Hepatocyte (in vitro differentiated cells): ENCODE measurements at regions not wholly inside any gene's neighbourhood (a gene's known extent, or its start where the extent isn't known, plus 50 kb on each side); places are given as distances from the start of the nearest gene placed in this dataset.

Experiments
- DNase-seq: peaks from one replicate; pipeline ENCODE4 v3.0.0-alpha.2; 2016; ENCODE audit warnings: low spot score
- H2AFZ ChIP-seq: fragments of 200-600 bp; sonication (generic); 2 replicates; pipeline ENCODE4 v1.6.0; 2016; ENCODE audit warnings: antibody characterized with exemption, mild to moderate bottlenecking
- H3K27ac ChIP-seq: fragments of 200-600 bp; sonication (generic); 2 replicates; pipeline ENCODE4 v1.5.1; 2016; ENCODE audit warnings: mild to moderate bottlenecking
- H3K27me3 ChIP-seq: fragments of 200-600 bp; sonication (generic); 2 replicates; pipeline ENCODE4 v1.6.1; 2016
- H3K36me3 ChIP-seq: fragments of 200-600 bp; sonication (generic); replicated peaks from 2 replicates; pipeline ENCODE4 v1.5.1; 2016; ENCODE audit warnings: low read depth; ENCODE audit not compliant: insufficient read depth
- H3K4me1 ChIP-seq: fragments of 200-600 bp; sonication (generic); 2 replicates; pipeline ENCODE4 v1.5.1; 2016; ENCODE audit warnings: mild to moderate bottlenecking, moderate library complexity; ENCODE audit not compliant: insufficient read depth
- H3K4me2 ChIP-seq: fragments of 200-600 bp; sonication (generic); 2 replicates; pipeline ENCODE4 v1.6.0; 2016
- H3K4me3 ChIP-seq: fragments of 200-600 bp; sonication (generic); 2 replicates; pipeline ENCODE4 v1.5.1; 2016; ENCODE audit warnings: mild to moderate bottlenecking
- H3K79me2 ChIP-seq: fragments of 200-600 bp; sonication (generic); 2 replicates; pipeline ENCODE4 v1.6.0; 2017; ENCODE audit warnings: mild to moderate bottlenecking
- H3K9me2 ChIP-seq: fragments of 200-600 bp; sonication (generic); replicated peaks from 2 replicates; pipeline ENCODE4 v1.6.0; 2017; ENCODE audit warnings: mild to moderate bottlenecking; ENCODE audit not compliant: insufficient read depth
- H3K9me3 ChIP-seq: fragments of 200-600 bp; sonication (generic); 2 replicates; pipeline ENCODE4 v1.5.1; 2016; ENCODE audit warnings: low read depth, mild to moderate bottlenecking
- H4K20me1 ChIP-seq: fragments of 200-600 bp; sonication (generic); 2 replicates; pipeline ENCODE4 v1.6.0; 2016; ENCODE audit warnings: mild to moderate bottlenecking; ENCODE audit not compliant: insufficient read depth, poor library complexity, severe bottlenecking
- EZH2 ChIP-seq: fragments of 200-600 bp; sonication (generic); IDR thresholded peaks from 2 replicates; pipeline ENCODE4 v1.6.1; 2016; ENCODE audit warnings: antibody characterized with exemption, mild to moderate bottlenecking, borderline replicate concordance
- EZH2phosphoT487 ChIP-seq: fragments of 200-600 bp; sonication (generic); IDR thresholded peaks from one replicate; pipeline ENCODE4 v1.6.1; 2018; ENCODE audit warnings: antibody characterized with exemption, mild to moderate bottlenecking, low read depth, moderate library complexity; ENCODE audit not compliant: unreplicated experiment, severe bottlenecking
- WGBS: methylation state at CpG from one replicate; pipeline ENCODE4 v1.1.6; 2016; ENCODE audit warnings: low lambda C conversion rate; ENCODE audit errors: missing lambda C conversion rate; 5-methylcytosine and 5-hydroxymethylcytosine counted together
- TF ChIP-seq, protein P1 (sequence below): fragments of 200-600 bp; sonication (generic); IDR thresholded peaks from 2 replicates; pipeline ENCODE4 v1.5.1; 2016; ENCODE audit warnings: antibody characterized with exemption, mild to moderate bottlenecking; ENCODE audit not compliant: poor library complexity

DNA sequence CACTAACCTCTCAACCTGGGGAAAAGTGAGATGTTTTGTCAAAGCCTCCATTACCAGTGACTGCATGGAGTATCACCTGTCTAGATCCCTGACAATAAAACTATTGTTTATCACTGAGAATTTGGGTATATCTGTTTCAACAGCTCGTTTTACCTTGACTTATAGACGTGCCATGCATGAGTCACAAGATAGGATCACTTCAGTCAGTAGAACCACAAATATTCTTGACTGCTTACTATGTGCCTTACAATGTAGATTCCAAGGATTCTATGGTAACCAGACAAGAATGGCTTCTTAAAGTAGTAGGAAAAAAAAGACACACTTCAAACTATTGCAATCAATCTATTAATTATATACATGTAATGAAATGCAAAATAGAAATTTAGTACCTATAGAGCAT, 55.7 kb upstream of the GRM7 start:
- Histone ChIP-seq H3K27me3 (no peaks in the 10 kb centered on the region), H3K27ac (no peak overlapping the region), H3K4me3 (no peak overlapping the region), H2AFZ (no peak overlapping the region), H3K9me2 (no peaks in the 10 kb centered on the region), H4K20me1 (no peaks in the 10 kb centered on the region), H3K4me2 (no peak overlapping the region), H3K4me1 (no peaks in the 10 kb centered on the region), H3K79me2 (no peaks in the 10 kb centered on the region), H3K36me3 (no peaks in the 10 kb centered on the region), H3K9me3 (no peaks in the 10 kb centered on the region)
- no peak for DNase-seq
- 49% methylated on average over 2 of the region's 2 CpGs for WGBS
- TF ChIP-seq EZH2phosphoT487 (no peak), EZH2 (no peak)
- TF ChIP-seq, protein P1, sequence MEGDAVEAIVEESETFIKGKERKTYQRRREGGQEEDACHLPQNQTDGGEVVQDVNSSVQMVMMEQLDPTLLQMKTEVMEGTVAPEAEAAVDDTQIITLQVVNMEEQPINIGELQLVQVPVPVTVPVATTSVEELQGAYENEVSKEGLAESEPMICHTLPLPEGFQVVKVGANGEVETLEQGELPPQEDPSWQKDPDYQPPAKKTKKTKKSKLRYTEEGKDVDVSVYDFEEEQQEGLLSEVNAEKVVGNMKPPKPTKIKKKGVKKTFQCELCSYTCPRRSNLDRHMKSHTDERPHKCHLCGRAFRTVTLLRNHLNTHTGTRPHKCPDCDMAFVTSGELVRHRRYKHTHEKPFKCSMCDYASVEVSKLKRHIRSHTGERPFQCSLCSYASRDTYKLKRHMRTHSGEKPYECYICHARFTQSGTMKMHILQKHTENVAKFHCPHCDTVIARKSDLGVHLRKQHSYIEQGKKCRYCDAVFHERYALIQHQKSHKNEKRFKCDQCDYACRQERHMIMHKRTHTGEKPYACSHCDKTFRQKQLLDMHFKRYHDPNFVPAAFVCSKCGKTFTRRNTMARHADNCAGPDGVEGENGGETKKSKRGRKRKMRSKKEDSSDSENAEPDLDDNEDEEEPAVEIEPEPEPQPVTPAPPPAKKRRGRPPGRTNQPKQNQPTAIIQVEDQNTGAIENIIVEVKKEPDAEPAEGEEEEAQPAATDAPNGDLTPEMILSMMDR = no peak

DNA sequence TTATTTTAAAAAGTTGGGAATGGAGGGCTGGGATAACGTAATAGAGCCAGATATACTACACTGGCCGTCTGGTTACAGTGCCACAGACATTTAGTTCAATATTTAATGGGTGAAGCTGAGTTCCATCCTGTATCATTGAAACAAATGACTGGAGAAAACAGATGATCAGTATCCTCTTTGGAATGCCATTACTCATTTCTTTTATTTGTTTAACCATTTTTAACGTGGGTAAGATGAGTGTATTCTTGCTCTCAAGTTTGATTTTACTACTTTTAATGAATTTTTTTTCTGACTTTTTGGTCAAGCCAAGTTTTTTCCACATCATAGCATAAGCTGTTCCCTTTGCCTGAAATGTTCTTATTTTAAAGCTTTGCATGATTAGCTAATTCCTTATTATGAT, 53.9 kb upstream of the GRM7 start:
- Histone ChIP-seq H3K79me2 (no peaks in the 10 kb centered on the region), H2AFZ (no peak overlapping the region), H3K4me3 (no peak overlapping the region), H3K4me2 (no peak overlapping the region), H3K27ac (no peak overlapping the region), H4K20me1 (no peaks in the 10 kb centered on the region), H3K9me2 (no peaks in the 10 kb centered on the region), H3K27me3 (no peaks in the 10 kb centered on the region), H3K36me3 (no peaks in the 10 kb centered on the region), H3K9me3 (no peaks in the 10 kb centered on the region), H3K4me1 (no peaks in the 10 kb centered on the region)
- DNase-seq = no peak
- no peak for TF ChIP-seq EZH2phosphoT487
- TF ChIP-seq EZH2 = no peak
- TF ChIP-seq, protein P1 = no peak
- 71% methylated on average over 3 of the region's 3 CpGs for WGBS

DNA sequence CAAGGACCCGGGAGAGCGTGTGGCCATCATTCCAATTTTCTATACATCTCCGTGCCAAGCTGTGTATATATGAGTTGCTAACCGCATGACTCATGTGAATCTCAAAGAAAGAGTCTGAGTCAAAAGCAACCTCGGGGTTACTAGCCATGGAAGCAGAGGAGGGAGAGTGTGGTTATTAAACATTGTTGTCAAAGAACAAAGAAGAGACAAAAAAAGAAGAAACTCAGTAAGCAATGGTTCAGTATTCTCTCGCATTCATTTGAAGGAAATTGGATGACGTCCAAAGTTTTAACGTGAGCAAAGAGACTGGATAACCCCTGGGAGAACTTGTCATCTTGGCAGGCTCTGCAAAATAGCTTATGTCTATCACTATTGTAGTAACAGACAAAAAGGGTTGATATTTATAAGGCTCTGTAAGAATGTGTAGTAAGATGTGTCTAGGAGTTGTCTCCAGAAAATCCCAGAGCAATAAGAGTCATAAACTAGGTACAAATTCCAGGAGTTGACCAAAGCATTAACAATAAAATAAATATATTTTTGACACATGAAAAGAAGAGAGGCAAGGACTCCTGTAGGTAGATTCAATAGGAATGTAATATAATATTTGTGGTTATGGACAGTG, 52.8 kb upstream of the GRM7 start:
- peak; percentile 4 for DNase-seq

More for the DNA sequence above, 52.8 kb upstream of the GRM7 start:
- H3K36me3 ChIP-seq = no peaks in the 10 kb centered on the region
- 68% methylated on average over 8 of the region's 8 CpGs for WGBS
- H3K4me3 ChIP-seq = no peak overlapping the region
- TF ChIP-seq, protein P1 = no peak
- TF ChIP-seq EZH2 (no peak), EZH2phosphoT487 (no peak)
- H3K4me1 ChIP-seq = no peaks in the 10 kb centered on the region
- H3K4me2 ChIP-seq = no peak overlapping the region
- no peak overlapping the region for H2AFZ ChIP-seq
- no peaks in the 10 kb centered on the region for H4K20me1 ChIP-seq
- H3K79me2 ChIP-seq = no peaks in the 10 kb centered on the region
- no peaks in the 10 kb centered on the region for H3K9me3 ChIP-seq
- H3K27me3 ChIP-seq = no peaks in the 10 kb centered on the region
- no peak overlapping the region for H3K27ac ChIP-seq
- H3K9me2 ChIP-seq = no peaks in the 10 kb centered on the region
